KOPT-K1 (cell line): ENCODE measurements at regions not wholly inside any gene's neighbourhood (a gene's known extent, or its start where the extent isn't known, plus 50 kb on each side); places are given as distances from the start of the nearest gene placed in this dataset.
"Not testable (repeated sequence)": the region's sequence is repeated elsewhere in the genome, so short reads cannot be mapped to it uniquely, and the experiment has no call there.

Source experiments
- H3K27ac ChIP-seq: fragments of 200-600 bp; sonication (generic); 2 replicates; pipeline ENCODE4 v1.5.1; 2016; ENCODE audit warnings: antibody characterized with exemption, mild to moderate bottlenecking, low read depth, low read length; ENCODE audit not compliant: poor library complexity, severe bottlenecking
- H3K36me3 ChIP-seq: fragments of 200-600 bp; sonication (generic); 2 replicates; pipeline ENCODE4 v1.5.1; 2017; ENCODE audit warnings: antibody characterized with exemption, mild to moderate bottlenecking, low read length, moderate library complexity; ENCODE audit not compliant: insufficient read depth
- H3K9me3 ChIP-seq: fragments of 200-600 bp; sonication (generic); 2 replicates; pipeline ENCODE4 v1.5.1; 2017; ENCODE audit warnings: antibody characterized with exemption, low read length, mild to moderate bottlenecking; ENCODE audit not compliant: insufficient read depth, poor library complexity, severe bottlenecking

DNA sequence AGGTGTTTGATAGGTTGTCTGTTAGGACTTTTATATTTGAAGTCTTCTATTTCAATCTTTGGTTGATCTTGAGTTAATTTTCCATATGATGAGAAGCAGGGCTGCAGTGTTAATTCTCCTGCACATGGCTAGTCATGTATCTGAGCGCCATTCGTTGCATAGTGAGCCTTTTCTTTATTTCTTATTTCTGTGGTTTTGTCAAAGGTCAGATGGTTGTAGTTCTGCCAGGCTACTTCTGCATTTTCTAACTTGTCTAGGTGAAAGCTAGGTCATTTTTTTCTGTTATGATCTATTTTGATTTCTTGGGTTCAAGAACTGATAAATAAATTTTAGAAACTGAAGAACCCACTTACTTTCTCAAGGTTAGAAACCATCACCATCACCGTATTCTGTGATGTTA lies 56.7 kb downstream of the CCDC74A start:
- H3K9me3 ChIP-seq, result no peaks in the 10 kb centered on the region

DNA sequence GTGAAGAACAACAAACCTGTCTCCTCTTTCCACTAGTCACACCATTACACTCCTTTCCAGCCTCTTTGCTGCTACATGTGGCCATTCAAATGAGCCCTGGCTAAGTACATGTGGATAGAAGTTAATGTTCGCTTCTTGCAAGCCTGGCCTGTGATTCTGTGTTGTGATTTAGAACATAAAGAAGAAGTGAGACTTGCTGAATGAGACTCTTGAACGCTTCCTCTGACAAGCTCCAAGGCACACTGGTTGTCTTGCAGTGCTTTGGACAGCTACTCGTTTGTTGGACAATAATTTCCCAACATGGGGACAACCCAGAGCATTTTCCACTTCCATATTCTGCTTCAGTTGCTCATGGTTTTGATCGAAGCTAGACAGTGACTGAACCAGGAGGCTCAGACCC lies 57.3 kb downstream of the CCDC74A start:
- H3K27ac ChIP-seq, result no peak overlapping the region
- no peaks in the 10 kb centered on the region for H3K9me3 ChIP-seq
- no peaks in the 10 kb centered on the region for H3K36me3 ChIP-seq

More for the DNA sequence above, 56.7 kb downstream of the CCDC74A start:
- Histone ChIP-seq H3K36me3 (no peaks in the 10 kb centered on the region), H3K27ac (no peak overlapping the region)

DNA sequence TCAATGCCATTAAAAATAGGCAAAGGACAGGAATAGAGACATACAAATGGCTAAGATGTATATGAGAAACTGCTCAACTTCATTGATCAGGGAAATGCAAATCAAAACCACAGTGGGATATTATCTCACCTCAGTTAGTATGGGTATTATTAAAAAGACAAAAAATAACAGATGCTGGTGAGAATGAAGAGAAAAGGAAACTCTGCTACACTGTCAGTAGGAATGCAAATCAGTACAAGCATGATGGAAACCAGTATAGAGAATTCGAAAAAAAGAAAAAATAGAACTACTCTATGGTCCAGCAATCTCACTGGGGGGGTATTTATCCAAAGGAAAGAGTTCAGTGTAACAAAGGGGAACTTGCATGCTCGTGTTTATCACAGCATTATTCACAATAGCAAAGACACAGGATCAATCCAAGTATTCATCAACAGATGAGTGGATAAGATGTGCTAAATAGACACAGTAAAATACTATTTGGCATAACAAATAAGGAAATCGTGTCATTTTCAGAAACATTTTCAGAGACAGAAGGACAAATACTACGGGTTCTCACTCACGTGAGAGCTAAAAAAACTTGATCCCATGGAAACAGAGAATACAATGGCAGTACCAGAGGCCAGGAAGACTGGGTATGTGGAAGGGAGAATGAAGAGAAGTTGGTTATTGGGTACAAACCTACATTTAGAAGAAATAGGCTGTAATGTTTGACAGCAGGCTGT lies 60.6 kb downstream of the CCDC74A start:
- H3K9me3 ChIP-seq, result no peaks in the 10 kb centered on the region
- no peak overlapping the region for H3K27ac ChIP-seq
- H3K36me3 ChIP-seq, result no peaks in the 10 kb centered on the region

DNA sequence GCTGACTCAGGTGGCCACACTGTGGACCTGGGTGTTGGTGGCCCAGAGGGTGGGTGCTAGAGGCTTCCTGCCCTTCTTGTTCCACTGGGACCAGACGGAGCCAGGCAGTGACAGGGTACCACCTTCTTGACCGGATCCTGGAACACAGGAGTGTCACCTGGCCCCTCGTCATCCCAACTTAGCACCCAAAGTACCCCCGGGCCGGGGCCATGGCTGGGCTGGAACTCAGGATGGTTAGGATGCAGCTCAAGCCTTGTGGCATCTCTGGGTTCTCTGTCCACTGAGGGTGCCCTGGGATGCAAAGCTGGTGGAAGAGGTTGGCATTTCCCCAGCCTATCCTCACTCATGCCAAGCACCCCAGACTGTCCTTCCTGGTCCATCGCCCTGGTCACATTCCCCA lies 61.4 kb downstream of the CCDC74A start:
- not testable (repeated sequence) for H3K36me3 ChIP-seq, H3K27ac ChIP-seq

DNA sequence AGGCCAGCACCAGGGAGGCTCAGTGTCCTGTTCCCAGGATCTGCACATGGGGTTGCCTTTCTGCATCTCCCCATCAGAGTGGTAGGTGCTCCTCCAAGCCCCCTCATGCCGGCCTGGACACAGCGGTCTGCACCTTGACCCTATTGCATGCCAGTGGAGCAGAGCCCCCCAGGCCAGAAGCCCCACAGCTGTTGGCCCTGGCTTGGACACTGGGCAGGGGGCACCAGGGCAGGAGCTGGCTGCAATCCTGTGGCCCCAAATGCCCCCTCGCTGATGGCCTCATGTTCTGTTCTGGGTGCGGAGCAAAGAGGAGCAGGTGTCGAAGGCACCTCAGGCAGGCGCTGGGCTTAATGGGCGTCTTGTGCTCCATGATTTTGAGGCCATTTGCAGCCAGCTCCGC lies 62.7 kb downstream of the CCDC74A start:
- H3K36me3 ChIP-seq, result no peaks in the 10 kb centered on the region
- H3K27ac ChIP-seq, result no peak overlapping the region
- H3K9me3 ChIP-seq, result no peaks in the 10 kb centered on the region

More for the DNA sequence above, 61.4 kb downstream of the CCDC74A start:
- not testable (repeated sequence) for H3K9me3 ChIP-seq

DNA sequence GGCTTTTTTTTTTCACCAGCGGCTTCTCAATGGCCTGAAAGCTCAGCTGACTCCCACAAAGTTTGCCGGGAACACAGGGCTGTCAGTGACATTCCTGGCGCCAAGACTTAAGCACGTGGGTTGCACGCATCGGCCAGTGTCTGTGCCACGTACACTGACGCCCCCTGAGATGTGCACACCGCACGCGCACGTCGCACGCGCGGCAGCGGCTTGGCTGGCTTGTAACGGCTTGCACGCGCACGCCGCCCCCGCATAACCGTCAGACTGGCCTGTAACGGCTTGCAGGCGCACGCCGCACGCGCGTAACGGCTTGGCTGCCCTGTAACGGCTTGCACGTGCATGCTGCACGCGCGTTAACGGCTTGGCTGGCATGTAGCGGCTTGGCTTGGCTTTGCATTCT lies 63.2 kb downstream of the CCDC74A start:
- Histone ChIP-seq H3K9me3 (no peaks in the 10 kb centered on the region), H3K27ac (no peak overlapping the region), H3K36me3 (no peaks in the 10 kb centered on the region)

DNA sequence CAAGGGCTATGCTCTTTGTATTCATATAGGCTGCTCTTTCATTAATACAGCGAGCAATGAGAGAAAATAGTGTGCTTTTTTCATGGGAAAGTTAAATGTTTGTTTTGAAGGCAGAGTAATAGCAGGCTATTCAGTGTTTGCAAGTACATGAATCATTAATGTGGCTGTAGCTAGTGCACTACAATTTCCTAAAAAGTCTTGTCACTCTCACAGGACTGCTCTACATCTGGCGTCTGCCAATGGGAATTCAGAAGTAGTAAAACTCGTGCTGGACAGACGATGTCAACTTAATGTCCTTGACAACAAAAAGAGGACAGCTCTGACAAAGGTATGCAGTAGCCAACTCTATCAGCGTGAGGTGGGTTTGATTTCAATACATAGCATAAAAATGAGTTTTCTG lies 68.9 kb downstream of the CCDC74A start:
- not testable (repeated sequence) for H3K36me3 ChIP-seq, H3K27ac ChIP-seq, H3K9me3 ChIP-seq

DNA sequence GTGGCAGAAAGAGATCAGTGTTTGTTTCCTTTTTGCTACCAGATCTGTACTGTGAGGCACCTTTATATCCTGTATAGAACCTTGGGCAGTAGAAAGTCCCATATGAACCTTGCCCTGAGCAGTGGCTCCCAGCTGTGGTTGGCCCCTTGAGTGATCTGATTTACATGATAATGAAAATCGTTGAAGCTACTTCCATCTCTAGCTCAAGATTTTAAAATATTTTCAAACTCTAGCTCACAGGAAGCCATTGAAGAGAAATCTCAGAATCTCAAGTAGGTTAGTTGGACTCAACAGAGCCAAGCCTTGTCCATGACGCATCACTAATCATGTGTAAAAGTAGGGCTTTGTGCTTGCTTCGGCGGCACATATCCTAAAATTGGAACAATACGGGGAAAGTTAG lies 74.8 kb downstream of the CCDC74A start:
- H3K27ac ChIP-seq, H3K36me3 ChIP-seq, H3K9me3 ChIP-seq: not testable (repeated sequence)

DNA sequence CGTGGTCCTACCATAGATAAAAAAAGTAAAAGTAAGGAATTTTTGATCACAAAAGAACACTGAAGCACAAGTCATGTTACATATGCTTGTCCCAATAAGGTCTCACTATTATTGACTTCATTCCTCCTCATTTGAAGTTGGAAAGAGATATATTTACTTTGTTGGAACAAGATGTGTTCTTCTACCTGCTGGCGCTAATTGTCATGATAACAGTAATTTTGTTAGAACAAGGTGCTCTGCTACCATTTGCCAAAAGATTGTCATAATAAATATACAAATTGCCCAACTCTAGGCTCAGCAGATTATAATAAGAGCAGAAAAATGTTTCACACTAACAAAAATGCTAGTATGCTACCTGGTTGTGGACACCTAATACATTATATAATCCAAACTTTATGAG lies 77.0 kb downstream of the CCDC74A start:
- not testable (repeated sequence) for H3K27ac ChIP-seq, H3K9me3 ChIP-seq, H3K36me3 ChIP-seq

DNA sequence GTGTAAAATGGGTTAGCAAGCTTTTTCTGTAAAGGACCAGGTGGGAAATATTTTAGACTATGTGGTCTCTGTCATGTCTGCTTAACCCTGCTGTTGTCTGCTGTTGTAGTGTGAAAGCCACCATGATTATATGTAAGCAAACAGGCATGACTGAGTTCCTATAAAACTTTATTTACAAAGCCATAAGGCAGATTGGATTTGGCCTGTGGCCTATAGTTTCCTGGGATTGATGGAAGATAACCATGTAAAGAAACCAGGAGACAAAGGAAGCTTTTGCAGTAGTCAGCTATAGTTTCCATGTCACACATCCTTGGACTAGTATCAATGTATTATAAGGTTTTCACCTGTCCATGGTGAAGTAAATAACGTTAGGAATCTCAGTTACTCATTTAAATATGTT lies 78.7 kb downstream of the CCDC74A start:
- not testable (repeated sequence) for H3K27ac ChIP-seq, H3K9me3 ChIP-seq, H3K36me3 ChIP-seq

DNA sequence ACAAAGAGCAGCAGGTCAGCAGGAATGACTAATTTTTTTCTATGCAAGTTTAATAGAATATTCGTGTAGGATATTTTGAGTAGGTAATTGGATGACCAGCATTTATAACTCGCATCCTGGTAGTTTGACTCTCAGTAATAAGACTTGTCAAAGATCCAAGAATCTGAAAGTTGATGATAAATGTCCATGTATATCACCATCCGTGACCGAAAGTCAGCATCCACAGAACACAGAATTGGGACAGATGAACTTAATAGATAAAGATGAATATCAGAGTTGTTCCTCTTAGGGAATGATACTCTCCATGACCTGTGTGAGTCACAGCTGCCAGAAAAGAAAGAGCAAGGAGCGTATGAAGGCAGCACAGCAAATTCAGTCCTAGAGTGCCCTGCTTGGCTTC lies 79.4 kb downstream of the CCDC74A start:
- not testable (repeated sequence) for H3K36me3 ChIP-seq, H3K27ac ChIP-seq, H3K9me3 ChIP-seq

DNA sequence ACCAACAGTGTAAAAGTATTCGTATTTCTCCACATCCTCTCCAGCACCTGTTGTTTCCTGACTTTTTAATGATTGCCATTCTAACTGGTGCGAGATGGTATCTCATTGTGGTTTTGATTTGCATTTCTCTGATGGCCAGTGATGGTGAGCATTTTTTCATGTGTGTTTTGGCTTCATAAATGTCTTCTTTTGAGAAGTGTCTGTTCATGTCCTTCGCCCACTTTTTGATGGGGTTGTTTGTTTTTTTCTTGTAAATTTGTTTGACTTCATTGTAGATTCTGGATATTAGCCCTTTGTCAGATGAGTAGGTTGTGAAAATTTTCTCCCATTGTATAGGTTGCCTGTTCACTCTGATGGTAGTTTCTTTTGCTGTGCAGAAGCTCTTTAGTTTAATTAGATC lies 86.9 kb downstream of the CCDC74A start:
- H3K36me3 ChIP-seq, H3K27ac ChIP-seq, H3K9me3 ChIP-seq: not testable (repeated sequence)

DNA sequence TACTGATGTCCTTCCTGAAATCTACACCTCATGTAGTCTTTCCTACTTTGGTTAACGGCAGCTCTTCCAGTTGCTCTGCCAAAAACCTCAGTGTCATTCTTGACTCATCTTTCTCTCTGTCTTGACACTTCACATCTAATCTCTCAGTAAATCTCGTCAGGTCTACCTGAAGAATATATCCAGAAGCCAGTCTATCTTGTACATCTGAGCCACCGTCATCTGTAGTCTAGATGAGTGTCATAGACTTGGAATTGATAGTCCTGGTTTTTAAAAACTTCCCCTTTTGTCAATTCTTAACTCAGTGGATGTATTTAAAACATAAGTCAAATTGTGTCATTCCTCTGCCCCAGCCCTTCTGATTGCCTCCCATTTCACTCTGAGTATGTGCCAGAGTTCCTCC lies 90.6 kb downstream of the CCDC74A start:
- H3K27ac ChIP-seq, H3K36me3 ChIP-seq, H3K9me3 ChIP-seq: not testable (repeated sequence)

DNA sequence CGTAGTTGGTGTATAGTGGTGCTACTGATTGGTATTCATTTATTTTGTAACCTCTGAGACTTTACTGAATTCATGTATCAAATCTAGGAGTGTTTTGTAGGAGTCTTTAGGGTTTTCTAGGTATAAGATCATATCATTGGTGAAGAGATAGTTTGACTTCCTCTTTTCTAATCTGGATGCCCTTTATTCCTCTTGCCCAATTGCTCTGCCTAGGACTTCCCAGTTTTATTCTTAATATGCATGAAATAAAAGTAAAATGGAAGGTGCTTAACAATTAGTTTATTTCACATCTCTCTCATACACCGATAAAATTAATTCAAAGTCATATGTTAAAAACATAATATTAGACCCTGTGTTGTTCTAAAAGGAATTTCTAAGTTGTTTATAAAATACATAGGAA lies 95.2 kb downstream of the CCDC74A start:
- H3K36me3 ChIP-seq, H3K27ac ChIP-seq, H3K9me3 ChIP-seq: not testable (repeated sequence)

DNA sequence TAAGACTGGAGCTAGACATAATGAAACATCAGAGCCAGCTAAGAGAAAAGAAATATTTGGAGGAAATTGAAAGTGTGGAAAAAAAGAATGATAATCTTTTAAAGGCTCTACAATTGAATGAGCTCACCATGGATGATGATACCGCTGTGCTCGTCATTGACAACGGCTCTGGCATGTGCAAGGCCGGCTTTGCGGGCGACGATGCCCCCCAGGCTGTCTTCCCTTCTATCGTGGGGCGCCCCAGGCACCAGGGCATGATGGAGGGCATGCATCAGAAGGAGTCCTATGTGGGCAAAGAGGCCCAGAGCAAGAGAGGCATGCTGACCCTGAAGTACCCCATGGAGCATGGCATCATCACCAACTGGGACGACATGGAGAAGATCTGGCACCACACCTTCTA lies 98.3 kb downstream of the CCDC74A start:
- not testable (repeated sequence) for H3K27ac ChIP-seq, H3K36me3 ChIP-seq, H3K9me3 ChIP-seq

DNA sequence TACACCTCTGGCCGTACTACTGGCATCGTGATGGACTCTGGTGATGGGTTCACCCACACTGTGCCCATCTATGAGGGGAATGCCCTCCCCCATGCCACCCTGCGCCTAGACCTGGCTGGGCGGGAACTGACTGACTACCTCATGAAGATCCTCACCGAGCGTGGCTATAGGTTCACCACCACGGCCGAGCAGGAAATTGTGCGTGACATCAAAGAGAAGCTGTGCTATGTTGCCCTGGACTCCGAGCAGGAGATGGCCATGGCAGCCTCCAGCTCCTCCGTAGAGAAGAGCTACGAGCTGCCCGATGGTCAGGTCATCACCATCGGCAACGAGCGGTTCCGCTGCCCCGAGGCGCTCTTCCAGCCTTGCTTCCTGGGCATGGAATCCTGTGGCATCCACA lies 98.9 kb downstream of the CCDC74A start:
- not testable (repeated sequence) for H3K27ac ChIP-seq, H3K9me3 ChIP-seq, H3K36me3 ChIP-seq

DNA sequence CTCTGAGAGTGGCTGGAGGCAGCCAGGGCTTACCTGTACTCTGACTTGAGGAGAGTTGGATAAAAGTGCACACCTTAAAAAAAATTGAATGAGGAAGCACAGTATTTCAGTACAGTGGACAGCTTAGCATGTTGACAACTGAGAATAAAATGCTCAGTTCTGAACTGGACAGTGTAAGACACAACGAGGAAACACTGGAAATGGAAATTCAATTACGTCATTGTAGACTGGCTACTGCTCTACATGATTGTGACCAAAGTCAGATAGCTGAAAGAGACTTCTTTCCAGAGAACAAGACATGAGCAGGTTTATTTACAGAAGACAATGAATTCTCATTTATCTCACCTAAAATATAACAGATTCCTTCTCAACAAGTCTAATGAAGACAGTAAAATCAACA lies 100.1 kb downstream of the CCDC74A start:
- not testable (repeated sequence) for H3K27ac ChIP-seq, H3K9me3 ChIP-seq, H3K36me3 ChIP-seq
